ENCODE measurements at regions not wholly inside any gene's neighbourhood (a gene's known extent, or its start where the extent isn't known, plus 50 kb on each side); places are given as distances from the start of the nearest gene placed in this dataset.

- TF ChIP-seq, protein P1, sequence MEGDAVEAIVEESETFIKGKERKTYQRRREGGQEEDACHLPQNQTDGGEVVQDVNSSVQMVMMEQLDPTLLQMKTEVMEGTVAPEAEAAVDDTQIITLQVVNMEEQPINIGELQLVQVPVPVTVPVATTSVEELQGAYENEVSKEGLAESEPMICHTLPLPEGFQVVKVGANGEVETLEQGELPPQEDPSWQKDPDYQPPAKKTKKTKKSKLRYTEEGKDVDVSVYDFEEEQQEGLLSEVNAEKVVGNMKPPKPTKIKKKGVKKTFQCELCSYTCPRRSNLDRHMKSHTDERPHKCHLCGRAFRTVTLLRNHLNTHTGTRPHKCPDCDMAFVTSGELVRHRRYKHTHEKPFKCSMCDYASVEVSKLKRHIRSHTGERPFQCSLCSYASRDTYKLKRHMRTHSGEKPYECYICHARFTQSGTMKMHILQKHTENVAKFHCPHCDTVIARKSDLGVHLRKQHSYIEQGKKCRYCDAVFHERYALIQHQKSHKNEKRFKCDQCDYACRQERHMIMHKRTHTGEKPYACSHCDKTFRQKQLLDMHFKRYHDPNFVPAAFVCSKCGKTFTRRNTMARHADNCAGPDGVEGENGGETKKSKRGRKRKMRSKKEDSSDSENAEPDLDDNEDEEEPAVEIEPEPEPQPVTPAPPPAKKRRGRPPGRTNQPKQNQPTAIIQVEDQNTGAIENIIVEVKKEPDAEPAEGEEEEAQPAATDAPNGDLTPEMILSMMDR (IDR thresholded peaks at IDR 0.05): no peak
- TF ChIP-seq POLR2A (IDR thresholded peaks at IDR 0.05; ENCODE audit: low read depth): no peak
Measured at GRCh38 chr14:44030831-44031383, 476.2 kb downstream of the FSCB start.
